GM18909 (cell line): ENCODE measurements at regions not wholly inside any gene's neighbourhood (a gene's known extent, or its start where the extent isn't known, plus 50 kb on each side); places are given as distances from the start of the nearest gene placed in this dataset.
"Not testable (repeated sequence)": the region's sequence is repeated elsewhere in the genome, so short reads cannot be mapped to it uniquely, and the experiment has no call there.

Experiments used
- ATAC-seq: cut with Tn5 transposase; IDR thresholded peaks from one replicate; pipeline ENCODE4 v1.9.1; 2021; ENCODE audit warnings: mild to moderate bottlenecking; ENCODE audit not compliant: unreplicated experiment, poor library complexity

GRCh38 chr2:228798458-228799207 is 472.5 kb downstream of the PID1 start:
- no peak for ATAC-seq

- ATAC-seq = no peak
Observed at GRCh38 chr2:228796386-228796785, 474.7 kb downstream of the PID1 start.

- ATAC-seq = no peak
Observed at GRCh38 chr2:228793116-228793515, 478.0 kb downstream of the PID1 start.

- no peak for ATAC-seq
Observed at GRCh38 chr2:228786901-228787300, 484.2 kb downstream of the PID1 start.

GRCh38 chr2:228782281-228782680 is 488.8 kb downstream of the PID1 start:
- no peak for ATAC-seq

GRCh38 chr2:228777855-228778355 is 493.2 kb downstream of the PID1 start:
- ATAC-seq = no peak

GRCh38 chr2:228774548-228774947 is 496.5 kb downstream of the PID1 start:
- no peak for ATAC-seq

- ATAC-seq = no peak
Observed at GRCh38 chr2:228771774-228772173, 499.3 kb downstream of the PID1 start.

- no peak for ATAC-seq
Observed at GRCh38 chr2:228771315-228771714, 499.8 kb downstream of the PID1 start.

- ATAC-seq = no peak
Observed at GRCh38 chr2:228768818-228769217, 502.3 kb downstream of the PID1 start.

- ATAC-seq = not testable (repeated sequence)
Observed at GRCh38 chr2:228768141-228768540, 502.9 kb downstream of the PID1 start.

GRCh38 chr2:228767196-228767595 is 503.9 kb downstream of the PID1 start:
- ATAC-seq = no peak

- ATAC-seq = no peak
Observed at GRCh38 chr2:228763379-228763981, 507.6 kb downstream of the PID1 start.

GRCh38 chr2:228762565-228762964 is 508.5 kb downstream of the PID1 start:
- no peak for ATAC-seq

- not testable (repeated sequence) for ATAC-seq
Observed at GRCh38 chr2:228755661-228756060, 515.4 kb downstream of the PID1 start.

- ATAC-seq = no peak
Observed at GRCh38 chr2:228747483-228747882, 523.6 kb downstream of the PID1 start.

GRCh38 chr2:228738671-228739380 is 532.3 kb downstream of the PID1 start:
- ATAC-seq = no peak

GRCh38 chr2:228735697-228736096 is 535.4 kb downstream of the PID1 start:
- no peak for ATAC-seq

- no peak for ATAC-seq
Observed at GRCh38 chr2:228731517-228731916, 539.6 kb downstream of the PID1 start.

GRCh38 chr2:228728961-228729360 is 542.1 kb downstream of the PID1 start:
- ATAC-seq = no peak

- ATAC-seq = no peak
Observed at GRCh38 chr2:228725031-228725430, 543.5 kb upstream of the SPHKAP start.
